ENCODE measurements at regions not wholly inside any gene's neighbourhood (a gene's known extent, or its start where the extent isn't known, plus 50 kb on each side); places are given as distances from the start of the nearest gene placed in this dataset.
"Not testable (repeated sequence)": the region's sequence is repeated elsewhere in the genome, so short reads cannot be mapped to it uniquely, and the experiment has no call there.

- no peak for DNase-seq (ENCODE audit: low read depth)
- H3K36me3 ChIP-seq (ENCODE audit: control insufficient read depth, insufficient read depth, low read length, severe bottlenecking) = no peaks in the 10 kb centered on the region
- H3K27me3 ChIP-seq (replicated peaks; ENCODE audit: control insufficient read depth, insufficient read depth, low read length) = no peaks in the 10 kb centered on the region
- no peak overlapping the region for H3K4me3 ChIP-seq (ENCODE audit: low read length)
- H3K9ac ChIP-seq (ENCODE audit: low read length) = no peak overlapping the region
- no peaks in the 10 kb centered on the region for H3K4me1 ChIP-seq (ENCODE audit: control insufficient read depth, insufficient read depth, low read length)
- no peaks in the 10 kb centered on the region for H3K9me3 ChIP-seq (ENCODE audit: control insufficient read depth, low read length)
Observed at GRCh38 chr2:228369400-228370031, 188.0 kb upstream of the SPHKAP start.

GRCh38 chr2:228367356-228367755 is 185.9 kb upstream of the SPHKAP start:
- no peak overlapping the region for H3K4me3 ChIP-seq (ENCODE audit: low read length)

GRCh38 chr2:228359473-228359872 is 178.0 kb upstream of the SPHKAP start:
- Histone ChIP-seq H3K9me3 (ENCODE audit: control insufficient read depth, low read length) (no peaks in the 10 kb centered on the region), H3K9ac (ENCODE audit: low read length) (no peak overlapping the region), H3K4me3 (ENCODE audit: low read length) (no peak overlapping the region), H3K27me3 (replicated peaks; ENCODE audit: control insufficient read depth, insufficient read depth, low read length) (no peaks in the 10 kb centered on the region), H3K4me1 (ENCODE audit: control insufficient read depth, insufficient read depth, low read length) (no peaks in the 10 kb centered on the region), H3K36me3 (ENCODE audit: control insufficient read depth, insufficient read depth, low read length, severe bottlenecking) (no peaks in the 10 kb centered on the region)
- DNase-seq (ENCODE audit: low read depth) = no peak

More at GRCh38 chr2:228367356-228367755, 185.9 kb upstream of the SPHKAP start:
- H3K36me3 ChIP-seq (ENCODE audit: control insufficient read depth, insufficient read depth, low read length, severe bottlenecking) = no peaks in the 10 kb centered on the region
- no peak for DNase-seq (ENCODE audit: low read depth)
- H3K4me1 ChIP-seq (ENCODE audit: control insufficient read depth, insufficient read depth, low read length) = no peaks in the 10 kb centered on the region
- no peaks in the 10 kb centered on the region for H3K27me3 ChIP-seq (replicated peaks; ENCODE audit: control insufficient read depth, insufficient read depth, low read length)
- H3K9ac ChIP-seq (ENCODE audit: low read length) = no peak overlapping the region
- no peaks in the 10 kb centered on the region for H3K9me3 ChIP-seq (ENCODE audit: control insufficient read depth, low read length)

- DNase-seq (ENCODE audit: low read depth) = no peak
- no peaks in the 10 kb centered on the region for H3K27me3 ChIP-seq (replicated peaks; ENCODE audit: control insufficient read depth, insufficient read depth, low read length)
Observed at GRCh38 chr2:228355897-228356296, 174.4 kb upstream of the SPHKAP start.

GRCh38 chr2:228352980-228353379 is 171.5 kb upstream of the SPHKAP start:
- not testable (repeated sequence) for DNase-seq (ENCODE audit: low read depth); H3K4me3 ChIP-seq (ENCODE audit: low read length); H3K4me1 ChIP-seq (ENCODE audit: control insufficient read depth, insufficient read depth, low read length); H3K27me3 ChIP-seq (replicated peaks; ENCODE audit: control insufficient read depth, insufficient read depth, low read length); H3K36me3 ChIP-seq (ENCODE audit: control insufficient read depth, insufficient read depth, low read length, severe bottlenecking); H3K9me3 ChIP-seq (ENCODE audit: control insufficient read depth, low read length); H3K9ac ChIP-seq (ENCODE audit: low read length)

More at GRCh38 chr2:228355897-228356296, 174.4 kb upstream of the SPHKAP start:
- Histone ChIP-seq H3K4me3 (ENCODE audit: low read length) (no peak overlapping the region), H3K9me3 (ENCODE audit: control insufficient read depth, low read length) (no peaks in the 10 kb centered on the region), H3K9ac (ENCODE audit: low read length) (no peak overlapping the region), H3K4me1 (ENCODE audit: control insufficient read depth, insufficient read depth, low read length) (no peaks in the 10 kb centered on the region), H3K36me3 (ENCODE audit: control insufficient read depth, insufficient read depth, low read length, severe bottlenecking) (no peaks in the 10 kb centered on the region)

GRCh38 chr2:228352048-228352447 is 170.6 kb upstream of the SPHKAP start:
- no peaks in the 10 kb centered on the region for H3K4me1 ChIP-seq (ENCODE audit: control insufficient read depth, insufficient read depth, low read length)
- no peaks in the 10 kb centered on the region for H3K36me3 ChIP-seq (ENCODE audit: control insufficient read depth, insufficient read depth, low read length, severe bottlenecking)
- H3K9ac ChIP-seq (ENCODE audit: low read length) = no peak overlapping the region
- H3K4me3 ChIP-seq (ENCODE audit: low read length) = no peak overlapping the region
- H3K9me3 ChIP-seq (ENCODE audit: control insufficient read depth, low read length) = no peaks in the 10 kb centered on the region
- DNase-seq (ENCODE audit: low read depth) = no peak
- no peaks in the 10 kb centered on the region for H3K27me3 ChIP-seq (replicated peaks; ENCODE audit: control insufficient read depth, insufficient read depth, low read length)

GRCh38 chr2:228348516-228349064 is 167.1 kb upstream of the SPHKAP start:
- Histone ChIP-seq H3K9me3 (ENCODE audit: control insufficient read depth, low read length) (no peaks in the 10 kb centered on the region), H3K4me3 (ENCODE audit: low read length) (no peak overlapping the region), H3K4me1 (ENCODE audit: control insufficient read depth, insufficient read depth, low read length) (no peaks in the 10 kb centered on the region), H3K9ac (ENCODE audit: low read length) (no peak overlapping the region), H3K36me3 (ENCODE audit: control insufficient read depth, insufficient read depth, low read length, severe bottlenecking) (no peaks in the 10 kb centered on the region), H3K27me3 (replicated peaks; ENCODE audit: control insufficient read depth, insufficient read depth, low read length) (no peaks in the 10 kb centered on the region)
- DNase-seq (ENCODE audit: low read depth) = no peak

- H3K9ac ChIP-seq (ENCODE audit: low read length) = no peak overlapping the region
- H3K4me3 ChIP-seq (ENCODE audit: low read length) = no peak overlapping the region
- H3K4me1 ChIP-seq (ENCODE audit: control insufficient read depth, insufficient read depth, low read length) = no peaks in the 10 kb centered on the region
- H3K27me3 ChIP-seq (replicated peaks; ENCODE audit: control insufficient read depth, insufficient read depth, low read length) = no peaks in the 10 kb centered on the region
- no peak for DNase-seq (ENCODE audit: low read depth)
- no peaks in the 10 kb centered on the region for H3K36me3 ChIP-seq (ENCODE audit: control insufficient read depth, insufficient read depth, low read length, severe bottlenecking)
- peaks cover 4% of the 10 kb centered on the region for H3K9me3 ChIP-seq (ENCODE audit: control insufficient read depth, low read length)
Observed at GRCh38 chr2:228344531-228344930, 163.0 kb upstream of the SPHKAP start.

- H3K4me1 ChIP-seq (ENCODE audit: control insufficient read depth, insufficient read depth, low read length) = no peaks in the 10 kb centered on the region
- no peaks in the 10 kb centered on the region for H3K36me3 ChIP-seq (ENCODE audit: control insufficient read depth, insufficient read depth, low read length, severe bottlenecking)
- no peak overlapping the region for H3K9ac ChIP-seq (ENCODE audit: low read length)
- H3K9me3 ChIP-seq (ENCODE audit: control insufficient read depth, low read length) = peaks cover 17% of the 10 kb centered on the region
- H3K27me3 ChIP-seq (replicated peaks; ENCODE audit: control insufficient read depth, insufficient read depth, low read length) = no peaks in the 10 kb centered on the region
- no peak for DNase-seq (ENCODE audit: low read depth)
- no peak overlapping the region for H3K4me3 ChIP-seq (ENCODE audit: low read length)
Observed at GRCh38 chr2:228339525-228339924, 158.0 kb upstream of the SPHKAP start.

GRCh38 chr2:228334180-228334579 is 152.7 kb upstream of the SPHKAP start:
- Histone ChIP-seq H3K36me3 (ENCODE audit: control insufficient read depth, insufficient read depth, low read length, severe bottlenecking) (no peaks in the 10 kb centered on the region), H3K4me1 (ENCODE audit: control insufficient read depth, insufficient read depth, low read length) (no peaks in the 10 kb centered on the region), H3K27me3 (replicated peaks; ENCODE audit: control insufficient read depth, insufficient read depth, low read length) (no peaks in the 10 kb centered on the region), H3K9me3 (ENCODE audit: control insufficient read depth, low read length) (peaks cover 18% of the 10 kb centered on the region), H3K9ac (ENCODE audit: low read length) (no peak overlapping the region), H3K4me3 (ENCODE audit: low read length) (no peak overlapping the region)
- DNase-seq (ENCODE audit: low read depth) = no peak

- Histone ChIP-seq H3K9me3 (ENCODE audit: control insufficient read depth, low read length) (peaks cover 8% of the 10 kb centered on the region), H3K4me1 (ENCODE audit: control insufficient read depth, insufficient read depth, low read length) (no peaks in the 10 kb centered on the region), H3K4me3 (ENCODE audit: low read length) (no peak overlapping the region), H3K27me3 (replicated peaks; ENCODE audit: control insufficient read depth, insufficient read depth, low read length) (no peaks in the 10 kb centered on the region), H3K36me3 (ENCODE audit: control insufficient read depth, insufficient read depth, low read length, severe bottlenecking) (no peaks in the 10 kb centered on the region), H3K9ac (ENCODE audit: low read length) (no peak overlapping the region)
- no peak for DNase-seq (ENCODE audit: low read depth)
Observed at GRCh38 chr2:228329282-228329681, 147.8 kb upstream of the SPHKAP start.

GRCh38 chr2:228321015-228321414 is 139.5 kb upstream of the SPHKAP start:
- H3K9me3 ChIP-seq (ENCODE audit: control insufficient read depth, low read length) = no peaks in the 10 kb centered on the region

More at GRCh38 chr2:228321015-228321414, 139.5 kb upstream of the SPHKAP start:
- Histone ChIP-seq H3K27me3 (replicated peaks; ENCODE audit: control insufficient read depth, insufficient read depth, low read length) (no peaks in the 10 kb centered on the region), H3K36me3 (ENCODE audit: control insufficient read depth, insufficient read depth, low read length, severe bottlenecking) (no peaks in the 10 kb centered on the region), H3K4me3 (ENCODE audit: low read length) (no peak overlapping the region), H3K4me1 (ENCODE audit: control insufficient read depth, insufficient read depth, low read length) (no peaks in the 10 kb centered on the region), H3K9ac (ENCODE audit: low read length) (no peak overlapping the region)
- no peak for DNase-seq (ENCODE audit: low read depth)
